NOMO-1 treated with dmso at 0.1 percent for 144 hours (cell line): ENCODE measurements at regions not wholly inside any gene's neighbourhood (a gene's known extent, or its start where the extent isn't known, plus 50 kb on each side); places are given as distances from the start of the nearest gene placed in this dataset.
A peak's percentile ranks its signal among the peaks of the same experiment; 100 is the strongest.
"Not testable (repeated sequence)": the region's sequence is repeated elsewhere in the genome, so short reads cannot be mapped to it uniquely, and the experiment has no call there.

Source experiments
- DNase-seq: peaks from one replicate; lab custom pipeline; 2025; ENCODE audit not compliant: unreplicated experiment; lab: John Stamatoyannopoulos, UW

DNA sequence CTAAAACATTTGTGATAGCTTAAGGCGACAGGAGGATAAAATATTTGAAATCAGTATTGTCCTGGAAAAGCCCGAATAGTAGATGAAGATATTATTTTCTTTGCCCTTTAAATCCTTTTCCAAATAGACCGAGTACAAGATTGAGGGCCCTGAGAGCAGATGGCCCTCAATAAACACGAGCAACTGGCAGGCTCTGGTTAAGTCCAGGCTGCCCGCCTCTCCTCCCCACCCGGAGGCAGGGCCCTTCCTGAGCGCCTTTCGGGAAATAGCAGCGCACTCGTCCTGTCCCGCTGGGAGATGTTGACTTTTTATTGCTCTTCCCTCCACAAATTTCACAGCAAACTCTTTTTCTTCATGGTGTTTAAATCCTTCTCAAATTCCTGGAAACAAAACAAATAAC is 50.8 kb upstream of the MAX start:
- DNase-seq: no peak

DNA sequence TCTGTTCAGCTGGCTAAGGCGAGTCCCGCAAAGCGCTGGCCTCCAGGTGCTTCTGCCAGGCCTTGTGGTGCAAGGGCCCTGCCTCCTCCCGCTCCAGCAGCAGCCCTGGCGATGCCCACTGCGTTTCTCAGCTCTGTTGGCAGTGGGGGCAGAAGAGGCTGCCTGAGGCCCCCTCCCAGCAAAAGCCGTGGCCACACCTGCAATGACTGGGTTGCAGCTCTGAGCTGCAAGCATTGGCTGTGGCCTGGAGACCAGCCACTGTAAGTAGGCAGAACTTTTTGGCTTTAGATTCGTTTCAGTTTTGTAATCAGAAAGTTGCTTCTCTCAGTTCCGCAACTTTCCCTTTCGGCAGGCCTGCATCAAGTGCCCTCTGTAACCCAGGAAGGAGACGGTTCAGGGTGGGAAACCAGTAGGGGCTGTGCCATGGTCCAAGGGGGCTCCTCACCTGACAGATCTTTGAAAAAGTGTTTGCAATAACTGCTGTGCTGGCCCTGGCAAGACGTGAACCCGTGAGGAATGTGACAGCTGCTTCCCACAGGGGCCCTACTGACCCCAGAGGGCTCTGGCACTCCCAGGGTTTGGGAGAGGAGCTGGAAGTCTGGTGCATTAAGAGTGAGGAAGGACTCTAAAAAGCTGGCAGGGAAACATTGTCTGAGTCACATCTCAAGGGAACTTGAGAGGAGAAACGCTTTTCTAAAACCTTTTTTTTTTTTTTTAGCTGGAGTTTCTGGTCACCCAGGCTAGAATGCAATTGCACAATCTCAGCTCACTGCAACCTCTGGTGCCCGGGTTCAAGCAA is 54.5 kb upstream of the MAX start:
- peak; percentile 70 for DNase-seq

DNA sequence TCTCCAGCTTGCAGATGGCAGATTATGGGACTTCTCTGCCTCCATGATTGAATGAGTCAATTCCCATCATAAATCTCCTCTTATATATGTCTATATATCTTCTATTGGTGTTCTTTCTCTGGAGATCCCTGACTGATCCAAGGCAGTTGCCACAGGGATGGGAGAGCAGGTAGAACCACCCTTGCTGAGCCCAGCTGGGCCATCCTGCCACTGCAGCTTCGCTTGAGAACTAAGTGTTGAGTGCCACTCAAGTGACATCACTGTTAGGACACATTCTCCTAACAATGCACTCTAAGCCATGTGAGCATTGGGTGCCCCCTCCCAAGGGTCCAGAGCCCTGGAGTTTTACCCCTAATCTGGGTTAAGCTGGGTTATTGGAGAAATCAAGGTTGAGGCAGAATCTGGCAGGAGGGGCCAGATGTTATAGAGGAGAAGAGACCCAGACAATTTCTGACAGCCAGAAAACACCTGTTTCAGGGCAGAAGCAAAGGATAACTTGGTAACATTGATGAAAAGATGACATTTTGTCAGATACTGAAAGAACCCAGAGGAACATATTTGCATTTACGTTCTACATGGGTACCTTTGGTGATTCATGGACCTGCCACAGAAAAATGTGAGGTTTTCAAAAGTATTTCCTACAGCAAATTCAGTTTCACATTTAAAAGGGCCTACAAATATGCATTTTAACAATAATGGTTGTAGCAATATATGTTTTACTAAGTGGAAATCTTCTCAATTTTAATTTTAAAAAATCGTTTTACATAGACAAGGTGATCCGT is 57.2 kb upstream of the MAX start:
- DNase-seq: no peak

DNA sequence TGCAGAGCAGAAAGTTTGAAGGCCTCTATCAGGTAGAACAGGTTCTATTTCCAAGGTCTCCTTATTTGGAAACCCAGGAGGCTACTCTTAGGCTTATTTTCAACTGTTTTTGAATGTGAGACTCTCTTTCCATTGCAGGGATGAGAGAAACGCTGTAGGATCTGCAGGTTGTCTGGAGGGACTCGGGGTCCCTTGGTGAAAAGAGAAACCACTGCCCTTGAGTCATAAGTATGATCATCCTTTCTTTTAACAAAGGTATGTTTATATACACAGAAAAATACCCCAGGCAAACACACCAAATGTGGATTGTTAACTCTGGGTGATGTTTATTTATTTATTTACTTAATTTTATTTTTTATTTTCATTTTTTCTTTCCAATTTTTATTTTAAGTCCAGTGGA is 57.8 kb upstream of the MAX start:
- DNase-seq: no peak

DNA sequence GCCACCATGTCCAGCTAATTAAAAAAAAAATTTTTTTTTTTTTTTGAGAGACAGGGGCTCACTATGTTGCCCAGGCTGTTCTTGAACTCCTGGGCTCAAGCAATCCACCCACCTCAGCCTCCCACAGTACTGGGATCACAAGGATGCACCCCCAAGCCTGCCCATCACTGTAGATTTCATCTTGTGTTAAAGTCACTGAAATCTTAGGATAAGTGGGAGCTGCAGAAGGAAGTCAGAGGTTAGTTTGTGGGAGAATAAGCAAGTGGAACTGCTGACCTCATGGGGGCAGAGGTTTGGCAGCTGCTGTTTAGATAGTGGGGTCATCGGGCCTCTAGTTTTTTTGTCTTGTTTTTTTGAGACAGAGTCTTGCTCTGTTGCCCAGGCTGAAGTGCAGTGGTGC is 59.7 kb upstream of the MAX start:
- DNase-seq: no peak

DNA sequence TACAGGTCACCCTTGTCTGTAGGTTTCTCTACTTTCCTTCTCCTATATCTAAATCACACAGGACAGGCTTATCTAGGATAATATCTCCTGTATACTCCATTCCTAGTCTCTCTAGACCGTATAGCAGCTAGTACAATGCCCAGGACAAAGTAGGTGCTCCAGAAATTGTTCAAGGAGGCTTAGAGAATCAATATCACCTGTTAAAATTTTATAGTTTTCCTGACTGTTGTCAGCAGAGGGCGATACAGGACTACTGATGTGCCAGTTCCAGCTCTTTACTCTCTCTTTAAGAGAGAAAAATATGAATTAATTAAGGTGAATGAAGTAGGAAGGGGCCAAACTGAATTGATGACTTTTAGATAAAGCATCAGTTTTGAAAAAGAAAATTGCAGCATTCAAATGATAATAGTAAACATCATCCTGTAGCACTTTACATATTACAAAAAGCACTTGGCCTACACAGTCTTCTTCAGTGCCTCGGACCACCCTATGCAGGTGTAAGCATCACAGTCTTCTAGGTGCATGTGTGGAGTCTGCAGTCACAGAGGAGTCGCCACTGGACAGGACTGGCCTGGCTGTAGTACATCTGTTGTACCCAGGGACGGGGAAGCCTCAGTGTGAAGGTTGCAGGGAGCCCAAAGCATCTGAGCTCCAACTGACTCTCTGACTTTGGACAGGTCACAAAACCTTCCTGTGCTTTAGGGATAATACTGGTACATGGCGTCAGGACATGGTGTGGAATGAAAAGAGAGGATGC is 61.9 kb upstream of the MAX start:
- DNase-seq: no peak

DNA sequence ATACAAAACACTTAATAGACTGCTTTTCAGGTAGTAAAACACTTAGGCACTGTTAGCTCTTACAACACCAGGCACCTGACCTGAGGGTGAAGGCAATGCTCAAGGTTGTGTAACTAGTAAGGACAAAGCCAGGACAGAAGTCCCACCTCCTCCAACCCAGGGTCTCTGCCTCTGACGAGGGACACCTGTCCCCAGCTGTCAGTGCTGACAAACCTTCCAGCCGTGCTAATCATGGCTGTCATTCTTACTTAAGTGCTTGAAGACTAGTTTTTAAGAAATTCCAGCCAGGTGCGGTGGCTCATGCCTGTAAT is 62.5 kb upstream of the MAX start:
- no peak for DNase-seq

DNA sequence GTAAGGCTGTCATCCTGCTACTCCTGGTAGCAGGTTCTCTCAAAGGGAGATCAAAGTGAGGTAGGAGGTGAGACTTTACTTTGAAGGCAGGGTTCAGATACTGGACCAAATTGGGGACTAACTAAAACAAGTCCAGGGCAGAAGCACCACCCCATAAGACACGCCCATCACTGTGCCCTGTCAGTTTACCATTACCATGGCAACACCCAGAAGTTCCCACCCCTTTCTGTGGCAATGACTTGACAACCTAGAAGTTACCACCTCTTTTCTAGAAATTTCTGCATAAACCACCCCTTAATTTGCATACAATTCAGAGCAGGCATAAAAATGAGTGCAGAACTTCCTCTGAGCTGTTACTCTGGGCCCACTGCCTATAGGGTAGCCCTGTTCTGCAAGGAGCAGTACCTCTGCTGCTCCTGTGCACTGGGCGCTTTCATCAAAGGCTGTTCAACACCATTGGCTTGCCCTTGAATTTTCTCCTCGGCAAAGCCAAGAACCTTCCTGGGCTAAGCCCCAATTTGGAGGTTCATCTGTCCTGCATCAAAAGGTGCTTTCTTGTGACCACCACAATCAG is 64.8 kb upstream of the MAX start:
- no peak for DNase-seq

DNA sequence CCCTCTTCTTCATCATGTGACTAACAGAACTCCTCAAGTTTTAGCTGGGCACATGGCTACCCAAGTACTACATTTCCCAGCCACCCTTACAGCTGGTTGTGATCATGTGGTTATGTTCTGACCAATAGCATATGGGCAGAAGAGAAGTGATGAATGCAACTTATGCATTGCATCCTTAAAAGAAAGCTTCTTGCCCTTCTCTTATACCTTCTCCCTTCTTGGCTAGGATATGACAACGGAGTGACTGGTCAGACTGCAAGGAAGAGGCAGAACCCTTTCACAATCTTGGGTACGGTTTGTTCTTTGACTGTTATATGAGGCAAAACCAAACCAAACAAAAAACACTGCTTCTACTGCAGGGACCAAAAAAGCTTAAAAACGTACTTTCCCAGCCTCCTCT is 66.5 kb upstream of the MAX start:
- no peak for DNase-seq

DNA sequence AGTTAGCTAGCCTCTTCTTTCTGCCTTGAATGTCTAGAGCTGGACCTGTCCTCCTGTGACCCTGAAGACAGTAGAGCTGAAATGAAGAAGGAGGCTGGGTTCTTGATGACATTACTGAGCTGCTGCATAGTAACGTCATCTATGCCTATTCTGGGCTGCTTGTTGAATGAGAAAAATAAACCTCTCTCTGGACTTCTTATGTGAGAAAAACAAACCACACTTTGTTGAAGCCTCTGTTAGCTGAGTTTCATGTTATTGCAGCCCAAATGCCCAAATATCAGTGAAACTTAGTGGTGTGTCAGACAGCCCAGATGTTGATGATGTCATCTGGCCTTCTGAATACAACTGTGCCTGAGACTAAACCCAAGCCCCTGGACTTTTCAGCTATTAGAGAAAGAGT is 67.0 kb upstream of the MAX start:
- no peak for DNase-seq

DNA sequence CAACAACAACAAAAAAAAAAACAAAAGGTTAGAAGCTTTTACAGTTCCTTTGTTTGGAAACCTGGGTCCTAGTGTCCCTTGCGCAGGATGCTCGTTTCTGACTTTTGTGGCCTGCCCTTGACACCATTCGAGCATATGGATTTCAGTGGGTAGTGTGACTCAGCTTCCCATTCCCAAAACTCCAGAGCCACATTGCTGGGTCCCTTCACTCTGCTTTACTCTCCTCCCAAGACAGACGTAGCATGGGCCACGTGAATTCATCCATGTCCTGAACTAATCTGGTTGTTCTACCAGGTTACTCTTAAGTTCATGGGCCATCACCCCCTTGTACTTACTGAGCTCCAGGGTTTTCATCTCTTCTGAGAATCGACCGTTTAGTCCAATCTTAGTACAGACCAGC is 68.0 kb upstream of the MAX start:
- no peak for DNase-seq

DNA sequence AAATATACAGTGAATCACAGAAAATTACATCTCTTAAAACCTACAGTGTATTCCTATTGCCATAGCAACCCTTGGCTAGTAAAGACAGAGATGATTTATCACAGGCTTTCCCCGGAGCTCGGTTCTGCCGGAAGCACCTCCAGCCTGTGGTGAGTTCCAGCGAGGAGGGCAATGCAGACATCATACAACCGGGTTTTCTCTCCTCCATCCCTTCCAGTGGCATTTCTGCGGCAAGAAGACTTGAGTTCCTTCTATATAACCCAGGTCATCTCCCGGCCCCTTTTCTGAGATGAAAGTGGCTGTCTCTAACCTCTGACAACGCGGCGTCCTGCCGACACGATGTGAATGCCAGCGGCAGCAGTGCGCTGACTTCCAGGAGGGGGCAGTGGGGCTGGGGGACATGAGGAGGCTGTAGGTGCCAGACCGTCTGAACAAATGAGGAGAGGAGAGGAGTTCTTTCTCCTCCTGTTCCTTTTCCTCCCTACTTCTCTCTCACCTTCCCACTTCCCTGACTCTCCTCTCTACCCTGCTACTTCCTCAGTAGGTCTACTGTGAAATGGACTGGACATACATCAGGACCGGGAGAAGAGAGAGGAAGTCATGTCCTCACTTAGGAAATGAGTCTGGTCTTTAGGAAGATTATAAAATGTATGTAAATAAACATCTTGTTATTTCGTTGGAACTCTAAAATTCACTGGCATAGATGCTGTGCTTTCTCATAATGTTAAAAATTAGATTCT is 68.6 kb upstream of the MAX start:
- no peak for DNase-seq

DNA sequence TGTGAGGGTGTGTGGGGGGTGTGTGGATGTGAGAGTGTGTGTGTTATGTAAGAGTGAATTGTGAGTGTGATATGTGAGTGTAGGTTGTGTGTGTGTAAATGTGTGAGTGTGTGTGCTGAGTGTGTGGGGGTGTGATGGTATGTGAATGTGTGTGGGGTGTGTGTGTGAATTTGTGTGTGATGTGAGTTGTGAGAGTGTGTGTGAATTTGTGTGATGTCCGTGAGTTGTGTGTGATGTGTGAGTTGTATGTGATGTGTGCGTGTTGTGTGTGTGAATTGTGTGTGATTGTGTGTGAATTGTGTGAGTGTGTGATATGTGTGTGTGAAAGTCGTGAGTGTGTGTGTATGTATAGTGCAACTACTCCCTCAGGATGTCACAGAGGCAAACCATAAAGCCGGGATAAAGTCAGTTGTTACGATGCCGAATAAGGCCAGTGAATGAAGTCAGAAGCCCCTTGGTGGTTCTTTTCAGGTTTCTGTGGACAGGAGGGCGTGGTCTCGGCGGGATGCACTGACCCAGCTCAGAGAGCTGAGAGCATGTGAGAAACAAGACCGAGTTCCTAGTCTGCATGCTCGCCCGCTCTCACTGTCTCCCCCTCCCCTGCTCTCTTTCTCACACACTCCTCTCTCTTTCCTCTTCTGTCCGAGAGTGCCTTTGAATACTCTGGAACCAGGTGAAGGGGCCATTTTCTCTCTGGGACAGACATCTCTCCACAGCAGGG is 71.8 kb upstream of the MAX start:
- DNase-seq: no peak

DNA sequence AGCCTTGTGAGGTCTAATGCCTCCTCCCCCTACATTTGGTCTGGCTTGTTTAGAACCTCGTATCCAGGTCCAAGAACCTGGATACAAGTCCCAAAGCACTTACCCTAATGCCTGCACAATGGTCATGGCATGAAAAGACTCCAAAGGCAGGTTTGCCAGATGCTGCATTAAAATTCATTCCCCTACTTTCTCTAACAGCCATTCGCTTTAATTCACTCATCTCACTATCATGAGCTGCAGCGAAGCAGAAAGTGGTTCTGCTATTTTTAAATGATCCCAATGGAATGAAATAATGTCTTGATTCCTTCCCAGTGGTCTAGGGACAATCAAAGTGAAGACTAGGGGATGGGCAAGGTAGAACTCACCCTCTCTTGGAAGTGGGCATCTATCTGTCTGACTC is 72.5 kb upstream of the MAX start:
- DNase-seq: no peak

DNA sequence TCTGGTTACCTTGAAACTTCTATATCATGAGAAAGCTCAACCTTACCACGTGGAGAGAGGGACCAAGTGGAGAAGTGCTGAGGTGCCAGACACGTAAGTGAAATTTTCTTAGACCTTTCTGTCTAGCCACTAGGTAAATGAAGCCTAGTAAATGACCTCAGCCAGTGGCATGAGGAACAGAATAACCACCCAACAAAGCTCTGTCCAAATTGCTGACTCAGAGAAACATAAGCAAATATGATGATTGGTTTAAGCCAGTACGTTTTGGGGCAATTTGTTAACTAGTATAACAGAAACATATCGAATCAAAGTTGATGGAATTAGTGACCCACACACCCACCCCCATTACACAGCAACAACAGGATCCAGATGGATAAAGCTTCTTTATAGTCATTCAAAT is 75.2 kb upstream of the MAX start:
- no peak for DNase-seq

DNA sequence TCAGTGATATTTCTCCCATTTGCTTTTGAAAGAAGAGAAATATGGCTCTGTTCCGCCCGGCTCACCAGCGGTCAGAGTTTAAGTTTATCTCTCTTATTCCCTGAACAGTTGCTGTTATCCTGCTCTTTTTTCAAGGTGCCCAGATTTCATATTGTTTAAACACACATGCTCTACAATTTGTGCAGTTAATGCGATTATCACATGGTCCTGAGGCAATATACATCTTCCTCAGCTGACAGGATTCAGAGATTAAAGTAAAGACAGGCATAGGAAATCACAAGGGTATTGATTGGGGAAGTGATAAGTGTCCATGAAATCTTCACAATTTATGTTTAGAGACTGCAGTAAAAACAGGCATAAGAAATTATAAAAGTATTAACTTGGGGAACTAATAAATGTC is 76.9 kb upstream of the MAX start:
- DNase-seq: not testable (repeated sequence)

DNA sequence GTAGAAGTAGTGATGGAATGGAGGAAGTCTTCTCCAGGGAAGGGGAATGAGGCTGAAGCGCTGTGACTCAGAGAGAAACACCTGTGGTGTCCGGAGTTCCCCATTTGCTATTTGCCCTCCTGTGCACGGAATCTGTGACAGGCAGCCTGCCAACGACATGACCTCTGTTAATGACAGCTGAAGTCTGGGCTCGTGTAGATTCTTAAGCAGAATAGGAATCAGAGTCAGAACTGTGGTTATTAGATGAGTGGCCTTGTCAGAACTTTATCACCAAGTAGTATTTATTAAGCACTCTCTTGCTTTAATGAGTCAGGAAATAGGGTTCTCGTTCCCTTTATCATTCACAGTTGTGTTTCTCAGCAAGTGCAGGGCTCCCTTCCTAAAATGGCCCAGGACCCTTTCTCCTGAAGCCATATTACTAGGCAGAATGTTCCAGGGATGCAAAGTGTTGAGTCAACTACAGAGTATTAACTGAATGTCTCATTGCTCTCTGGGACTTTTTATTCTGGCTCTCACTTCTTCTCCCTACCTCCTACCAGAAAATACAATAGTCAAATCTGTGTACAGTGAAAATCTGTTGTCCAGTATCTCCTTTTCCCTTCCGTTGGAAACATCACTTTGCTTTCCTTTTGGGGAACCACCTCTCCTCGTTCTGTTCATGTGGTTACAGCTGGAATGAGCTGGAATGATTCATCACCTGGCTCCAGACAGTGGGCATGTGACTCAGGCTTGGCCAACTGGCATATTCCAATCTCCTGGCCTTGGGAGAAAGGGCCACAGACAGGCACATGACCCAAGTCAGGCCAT is 77.8 kb upstream of the MAX start:
- DNase-seq: no peak

DNA sequence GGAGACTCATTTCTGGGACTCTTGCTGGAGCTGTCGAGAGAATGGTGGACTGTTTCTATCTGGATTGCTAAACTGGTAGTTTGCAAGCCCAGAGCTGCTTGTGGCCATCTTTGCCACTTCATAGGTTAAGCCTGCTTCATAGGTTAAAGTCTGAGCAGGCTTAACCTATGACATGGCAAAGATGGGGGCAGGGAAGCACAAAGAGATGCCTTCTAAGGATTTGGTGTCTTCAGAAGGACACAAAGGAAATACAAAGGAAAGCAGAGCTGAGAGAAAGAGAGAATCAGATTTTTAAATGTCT is 78.4 kb upstream of the MAX start:
- DNase-seq: no peak

DNA sequence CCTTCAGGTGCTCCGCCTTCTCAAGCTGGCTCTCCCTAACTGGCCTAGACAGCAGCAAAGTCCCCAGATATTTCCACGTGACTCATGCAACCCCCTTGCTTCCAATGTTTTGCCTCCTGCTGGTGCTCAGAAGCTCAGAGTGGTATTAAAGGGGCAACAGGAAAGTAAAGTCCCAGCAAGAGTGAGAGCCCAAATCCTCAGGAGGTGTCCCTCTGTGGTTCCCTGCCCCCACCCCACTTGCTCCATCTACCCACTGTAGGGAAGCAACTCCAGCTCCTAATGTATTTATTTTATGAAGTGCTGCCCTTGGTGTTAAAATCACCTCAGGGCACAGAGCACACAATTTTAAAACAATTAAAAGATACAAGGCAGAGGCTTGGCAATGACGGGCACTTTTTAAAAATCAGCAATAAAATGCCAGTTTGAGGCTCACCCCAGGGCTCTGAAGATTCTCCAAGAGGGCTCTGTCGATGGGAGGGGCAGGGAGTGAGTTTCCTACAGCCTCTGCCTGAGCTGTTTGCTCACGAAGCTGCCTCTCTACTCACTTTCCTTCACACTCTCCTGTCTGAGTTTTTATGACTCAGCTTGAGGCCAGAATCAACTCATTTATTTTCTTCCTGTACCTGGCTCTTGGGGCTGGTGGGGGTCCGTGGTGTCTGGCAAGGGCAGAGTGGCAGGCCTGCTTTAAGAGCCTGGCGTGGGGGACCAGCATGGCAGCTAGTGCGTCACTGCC is 81.9 kb upstream of the MAX start:
- DNase-seq: no peak
